Kidney tubule cell (primary cell): ENCODE measurements at regions not wholly inside any gene's neighbourhood (a gene's known extent, or its start where the extent isn't known, plus 50 kb on each side); places are given as distances from the start of the nearest gene placed in this dataset.
"Not testable (repeated sequence)": the region's sequence is repeated elsewhere in the genome, so short reads cannot be mapped to it uniquely, and the experiment has no call there.

Experiments
- DNase-seq: peaks from one replicate; pipeline ENCODE4 v3.0.0-alpha.2; 2018; ENCODE audit warnings: low spot score

DNA sequence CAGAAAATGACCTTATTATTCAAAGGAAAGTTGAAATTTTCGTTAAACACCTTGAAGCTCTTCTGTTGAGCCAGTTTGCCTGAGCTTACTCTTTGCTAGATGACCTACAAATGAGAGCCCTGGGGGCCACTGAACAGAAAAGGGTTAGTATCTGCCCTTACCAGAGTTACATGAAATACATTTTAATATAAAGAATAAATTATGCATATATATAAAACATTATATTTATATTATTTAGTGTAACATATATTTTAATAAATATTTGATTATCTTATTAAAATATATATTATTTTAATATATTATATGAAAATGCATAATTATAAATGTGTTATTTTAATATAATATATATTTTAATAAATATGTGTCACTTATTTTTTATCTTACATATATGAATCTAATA lies 628.4 kb upstream of the TPK1 start:
- DNase-seq, result no peak

DNA sequence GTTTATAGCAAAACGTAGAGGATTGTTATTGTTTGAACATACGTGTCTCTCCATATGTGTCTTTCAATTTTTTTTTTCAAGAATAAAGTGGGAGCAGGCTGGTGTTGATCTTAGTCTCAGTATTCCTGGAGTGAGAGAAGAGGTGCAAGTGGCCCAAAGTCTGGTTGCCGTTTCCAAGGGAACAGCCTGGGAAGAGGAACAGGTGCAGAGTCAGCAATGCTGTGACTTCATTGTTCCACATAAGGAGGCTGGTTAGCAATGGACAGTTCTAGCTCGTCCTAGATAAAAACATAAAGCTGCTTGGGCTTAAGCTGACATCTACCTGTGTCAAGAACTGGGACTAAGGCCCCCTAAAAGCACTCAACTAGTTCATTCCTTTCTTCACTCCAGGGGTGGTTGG lies 626.6 kb upstream of the TPK1 start:
- DNase-seq, result no peak

DNA sequence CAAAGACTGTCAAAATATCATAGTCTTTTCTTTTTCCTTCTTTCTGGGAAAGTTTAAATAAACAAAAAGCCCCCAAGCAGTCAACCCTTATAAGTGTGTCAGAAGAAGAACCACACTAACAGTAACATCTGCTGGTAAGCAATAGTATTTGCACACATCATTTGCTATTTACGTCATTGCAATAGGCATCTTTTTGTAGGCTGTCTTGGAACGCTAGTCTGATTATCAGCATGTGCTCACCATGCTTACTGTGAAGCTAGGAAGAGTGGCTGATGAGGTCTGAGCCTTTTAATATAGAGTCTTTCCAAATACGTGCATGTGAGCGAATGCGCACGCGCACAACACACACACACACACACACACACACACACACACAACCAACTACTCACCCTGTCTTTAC lies 599.0 kb upstream of the TPK1 start:
- no peak for DNase-seq

- no peak for DNase-seq
Observed at GRCh38 chr7:145431834-145432233, 596.0 kb upstream of the TPK1 start.

DNA sequence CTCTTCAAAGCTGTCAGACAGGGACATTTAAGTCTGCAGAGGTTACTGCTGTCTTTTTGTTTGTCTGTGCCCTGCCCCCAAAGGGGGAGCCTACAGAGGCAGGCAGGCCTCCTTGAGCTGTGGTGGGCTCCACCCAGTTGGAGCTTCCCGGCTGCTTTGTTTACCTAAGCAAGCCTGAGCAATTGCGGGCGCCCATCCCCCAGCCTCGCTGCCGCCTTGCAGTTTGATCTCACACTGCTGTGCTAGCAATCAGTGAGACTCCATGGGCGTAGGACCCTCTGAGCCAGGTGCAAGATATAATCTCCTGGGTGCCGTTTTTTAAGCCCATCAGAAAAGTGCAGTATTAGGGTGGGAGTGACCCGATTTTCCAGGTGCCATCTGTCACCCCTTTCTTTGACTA lies 582.6 kb upstream of the TPK1 start:
- not testable (repeated sequence) for DNase-seq

DNA sequence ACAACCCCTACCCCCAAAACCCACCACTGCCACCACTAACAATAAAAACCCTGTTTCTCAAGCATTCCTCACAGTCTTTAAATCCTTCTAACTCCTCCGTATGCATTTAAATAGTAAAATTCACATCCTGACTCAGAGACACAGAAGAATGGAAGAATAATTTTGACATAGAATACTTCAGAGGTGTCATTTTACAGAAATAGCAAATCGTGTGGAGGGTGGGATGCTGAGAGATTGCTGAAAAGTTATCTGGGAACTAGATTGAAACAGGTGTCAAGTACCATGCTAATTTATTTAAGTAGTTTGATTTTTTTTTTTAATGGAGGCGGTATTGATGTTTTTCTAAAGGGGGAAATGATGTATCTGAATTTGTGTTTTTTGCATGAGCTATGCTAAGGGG lies 575.2 kb upstream of the TPK1 start:
- no peak for DNase-seq

DNA sequence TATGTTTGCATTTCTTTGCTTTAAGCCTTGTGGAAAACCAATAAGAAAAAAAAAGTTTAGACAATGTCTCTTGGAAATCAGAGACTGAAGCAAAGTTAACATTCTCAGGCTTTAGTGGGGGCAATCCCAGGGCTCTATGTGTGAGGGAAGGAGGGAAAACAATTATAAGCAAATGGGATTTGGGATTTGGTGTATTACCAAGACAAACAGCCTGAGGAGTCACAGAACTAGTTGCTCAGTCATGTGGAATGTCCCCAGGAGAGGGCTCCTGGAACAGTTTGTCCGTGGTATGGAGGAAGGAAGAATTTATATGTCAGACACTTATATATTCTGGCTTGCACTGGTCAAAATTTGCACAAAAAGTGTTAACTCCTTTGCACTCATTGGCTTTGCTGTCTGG lies 562.9 kb upstream of the TPK1 start:
- DNase-seq, result peak; percentile 5

GRCh38 chr7:145394126-145394525 lies 558.3 kb upstream of the TPK1 start:
- DNase-seq, result no peak

DNA sequence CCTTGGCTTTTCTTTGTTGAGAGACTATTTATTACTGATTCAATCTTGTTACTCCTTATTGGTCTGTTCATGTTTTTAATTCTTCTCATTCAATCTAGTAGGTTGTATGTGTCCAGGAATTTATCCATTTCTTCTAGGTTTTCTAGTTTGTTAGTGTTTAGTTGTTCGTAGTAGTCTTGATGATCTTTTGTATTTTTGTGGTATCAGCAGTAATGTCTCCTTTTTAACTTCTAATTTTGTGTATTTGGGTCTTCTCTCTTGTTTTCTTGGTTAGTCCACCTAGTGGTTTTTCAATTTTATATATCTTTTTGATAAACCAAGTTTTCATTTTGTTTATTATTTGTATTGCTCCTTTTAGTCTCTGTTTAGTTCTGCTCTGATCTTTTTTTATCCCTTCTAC lies 546.9 kb upstream of the TPK1 start:
- no peak for DNase-seq

GRCh38 chr7:145378197-145378596 lies 542.3 kb upstream of the TPK1 start:
- no peak for DNase-seq

- no peak for DNase-seq
Observed at GRCh38 chr7:145360511-145361100, 524.8 kb upstream of the TPK1 start.

DNA sequence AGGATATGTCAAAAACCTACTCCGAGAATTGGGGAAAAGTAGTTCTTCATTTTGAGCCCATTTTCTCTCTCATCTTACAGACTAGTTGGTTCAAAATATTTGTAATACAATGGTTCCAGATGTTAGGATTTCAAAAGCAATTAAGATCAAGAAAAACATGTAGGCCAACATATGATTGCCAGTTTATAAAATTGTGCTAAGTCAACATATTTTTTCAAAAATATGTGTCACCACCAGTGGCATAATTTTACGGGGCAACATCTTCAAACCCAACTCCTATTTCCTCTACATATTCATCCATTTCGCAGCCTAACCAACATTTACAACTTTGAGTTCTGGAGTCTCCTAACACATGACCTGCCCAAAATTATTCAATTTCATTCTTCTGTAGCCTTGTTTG lies 514.5 kb upstream of the TPK1 start:
- DNase-seq, result no peak

- not testable (repeated sequence) for DNase-seq
Observed at GRCh38 chr7:145349452-145349851, 513.6 kb upstream of the TPK1 start.

- DNase-seq, result no peak
Observed at GRCh38 chr7:145347271-145347670, 511.4 kb upstream of the TPK1 start.

DNA sequence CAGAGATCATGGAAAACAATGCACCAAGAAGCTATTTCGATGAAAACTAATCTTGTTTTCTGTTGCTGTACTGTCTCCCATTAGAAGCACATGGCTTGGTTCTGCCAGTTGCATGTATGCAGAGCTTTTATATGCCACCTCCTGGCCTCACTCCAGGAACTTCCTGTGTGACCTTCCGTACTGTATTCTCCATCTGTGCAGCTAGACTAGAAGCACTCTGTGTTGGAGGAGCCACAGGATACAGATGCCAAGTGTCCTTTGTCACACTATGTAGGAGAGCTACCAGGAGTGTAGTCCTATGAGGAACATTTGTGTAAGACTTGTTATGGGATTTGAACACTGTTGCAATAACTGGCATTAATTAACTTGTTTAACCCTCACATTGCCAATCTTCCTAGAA lies 503.5 kb upstream of the TPK1 start:
- DNase-seq, result no peak

DNA sequence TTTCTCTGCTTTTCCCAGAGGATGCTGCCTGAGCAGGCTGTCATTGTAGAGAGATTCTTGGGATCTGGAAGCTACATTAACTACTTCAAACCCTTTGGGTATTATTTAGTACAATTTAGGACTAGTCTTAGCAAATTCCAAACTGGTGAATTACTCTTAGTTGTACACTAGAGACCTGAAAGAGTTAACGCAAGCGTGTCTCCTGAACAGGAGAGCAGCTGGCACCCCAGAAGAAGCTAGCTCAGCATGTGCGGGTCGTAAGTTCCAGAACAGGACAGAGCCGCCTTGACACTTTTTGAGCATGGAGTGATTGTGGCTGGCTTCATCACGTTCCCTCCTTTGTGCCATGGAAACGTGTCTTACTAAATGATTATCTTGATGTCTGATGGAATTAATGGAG lies 495.7 kb upstream of the TPK1 start:
- no peak for DNase-seq

GRCh38 chr7:145331076-145331475 lies 495.2 kb upstream of the TPK1 start:
- DNase-seq, result no peak

DNA sequence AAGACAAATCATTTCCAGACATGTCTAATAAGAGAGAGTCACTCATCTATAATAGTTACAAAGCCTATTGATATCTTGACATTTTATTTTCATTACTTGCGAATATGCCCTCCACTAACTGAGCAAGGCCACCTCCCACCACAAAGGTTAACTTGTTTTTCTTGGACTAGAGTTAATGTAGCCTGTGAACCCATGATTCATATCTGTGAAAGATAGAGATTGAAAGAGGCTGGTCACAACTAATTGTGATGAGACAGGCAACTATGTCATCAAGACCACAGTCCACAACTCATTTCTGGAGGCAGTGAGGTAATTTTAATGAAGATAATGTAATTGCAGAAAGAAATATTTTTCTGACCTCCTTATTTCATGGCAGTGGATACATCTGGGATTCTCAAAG lies 491.8 kb upstream of the TPK1 start:
- no peak for DNase-seq

DNA sequence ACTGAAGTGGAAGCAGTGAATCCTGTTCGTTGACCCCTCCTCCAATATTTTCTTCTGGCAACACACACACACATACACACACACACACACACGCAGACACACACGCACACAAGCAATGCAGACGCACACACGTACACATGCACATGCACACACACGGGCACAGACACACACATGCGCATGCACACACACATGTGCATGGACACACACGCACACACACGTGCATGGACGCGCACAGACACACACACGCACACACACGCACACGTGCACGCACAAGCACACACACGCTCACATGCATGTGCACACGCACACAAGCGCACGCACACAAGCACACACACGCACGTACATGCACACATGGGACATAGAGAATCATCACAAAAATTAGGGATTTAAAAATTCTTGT lies 488.2 kb upstream of the TPK1 start:
- no peak for DNase-seq

GRCh38 chr7:145313551-145313950 lies 477.7 kb upstream of the TPK1 start:
- DNase-seq, result no peak

DNA sequence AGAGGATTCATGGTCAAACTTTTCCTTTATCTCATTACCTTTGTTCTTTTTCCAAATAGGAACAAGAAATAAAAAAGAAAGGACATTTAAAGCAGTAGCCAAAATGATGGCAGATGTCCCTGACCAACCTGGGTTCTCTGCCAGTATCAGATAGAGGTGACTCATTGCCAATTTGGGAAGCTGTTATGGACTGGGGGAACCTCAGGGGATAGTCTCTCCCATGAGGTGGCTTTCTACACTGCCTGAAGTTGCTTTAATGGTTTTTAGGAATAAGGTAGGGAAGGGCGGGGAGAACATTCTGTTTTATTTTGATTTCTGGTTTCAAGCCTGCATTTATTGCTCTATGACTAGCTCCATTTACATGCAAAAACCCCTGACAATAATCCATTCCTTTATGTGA lies 457.9 kb upstream of the TPK1 start:
- DNase-seq, result no peak

- no peak for DNase-seq
Observed at GRCh38 chr7:145293228-145293701, 457.4 kb upstream of the TPK1 start.

DNA sequence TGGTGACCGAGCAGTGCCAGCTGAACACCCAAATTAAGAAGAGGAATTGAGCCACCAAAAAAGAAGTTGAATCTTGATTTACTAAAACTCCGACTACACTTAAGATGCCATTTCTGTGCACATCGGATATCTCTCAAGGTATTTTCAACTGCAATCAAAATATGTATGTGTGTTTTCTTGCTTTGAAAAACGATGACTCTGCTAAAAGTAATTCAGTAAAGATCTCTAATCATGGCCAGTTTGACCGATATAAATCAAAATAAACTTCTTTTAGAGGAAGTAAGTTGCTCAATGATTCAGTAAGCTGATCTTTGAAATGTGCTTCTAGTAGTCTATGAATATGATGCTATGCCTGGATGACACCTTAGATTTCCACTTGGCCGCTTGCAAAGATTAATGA lies 453.5 kb upstream of the TPK1 start:
- no peak for DNase-seq

GRCh38 chr7:145276118-145276517 lies 440.3 kb upstream of the TPK1 start:
- no peak for DNase-seq
